HepG2 (cell line): ENCODE measurements at regions not wholly inside any gene's neighbourhood (a gene's known extent, or its start where the extent isn't known, plus 50 kb on each side); places are given as distances from the start of the nearest gene placed in this dataset.

Experiments
- ATAC-seq: fragments of 200-7000 bp; cut with Tn5 transposase; 3 replicates; pipeline ENCODE4 v1.9.1; 2020; ENCODE audit warnings: mild to moderate bottlenecking, moderate library complexity
- BruUV-seq: library from RNA; stranded (reverse); fragments of 400-500 nt; replicated peaks from 2 replicates; lab custom pipeline; 2021; lab: Mats Ljungman, UMichigan
- CTCF ChIA-PET: fragments of 300-600 bp; formaldehyde crosslinking; extraction: SDS; loops from one replicate; lab custom pipeline; 2021; ENCODE audit warnings: low total read pairs, inconsistent platforms, low intra/inter-chr PET ratio; lab: Yijun Ruan, JAX
- POLR2A ChIA-PET: fragments of 350-600 bp; sonication (Branson Sonifier 250); formaldehyde crosslinking; loops from one replicate; lab custom pipeline; 2020; ENCODE audit warnings: antibody characterized with exemption, inconsistent platforms; lab: Yijun Ruan, JAX
- DNase-seq: peaks from one replicate; pipeline ENCODE4 v3.0.0-alpha.2; 2015; ENCODE audit warnings: low spot score
- FAIRE-seq: peaks from 3 replicates; lab custom pipeline; 2011; peaks lifted over from hg19 to GRCh38; lab: Jason Lieb, UNC
- H2AFZ ChIP-seq: one replicate; pipeline ENCODE4 v1.6.1; 2011; ENCODE audit warnings: low read length, inconsistent platforms
- H3K27ac ChIP-seq: fragments of 300-600 bp; 3 replicates; pipeline ENCODE4 v1.8.0; 2011; ENCODE audit warnings: mixed run types, mild to moderate bottlenecking, mixed read lengths, low read length, inconsistent platforms; ENCODE audit not compliant: insufficient read depth; ENCODE audit errors: extremely low read length
- H3K27me3 ChIP-seq, 2 experiments: fragments of 200-600 bp in 1 of 2; 2 replicates in 1 of 2; 3 replicates in 1 of 2; pipeline versions ENCODE4 v1.6.0 to v1.8.0; 2011; ENCODE audit warnings: low read length in 2 of 2, mild to moderate bottlenecking in 2 of 2, moderate library complexity in 2 of 2, inconsistent platforms in 1 of 2; ENCODE audit not compliant: insufficient read depth in 2 of 2, control insufficient read depth in 1 of 2
- H3K36me3 ChIP-seq, 2 experiments: fragments of 200-600 bp in 1 of 2; replicated peaks in 1 of 2; 2 replicates in 1 of 2; 3 replicates in 1 of 2; pipeline versions ENCODE4 v1.5.1 to v1.8.0; 2011; ENCODE audit warnings: low read length in 2 of 2, inconsistent platforms in 1 of 2; ENCODE audit not compliant: insufficient read depth in 2 of 2, control insufficient read depth in 1 of 2
- H3K4me1 ChIP-seq: 2 replicates; pipeline ENCODE4 v1.5.1; 2012; ENCODE audit warnings: low read length, inconsistent platforms; ENCODE audit not compliant: insufficient read depth
- H3K4me2 ChIP-seq: 2 replicates; pipeline ENCODE4 v1.6.0; 2011; ENCODE audit warnings: low read depth, low read length, inconsistent platforms
- H3K4me3 ChIP-seq, 3 experiments: fragments of 200-600 bp in 1 of 3; sonication (generic), shearing (Covaris generic) in 1 of 3; replicated peaks in 1 of 3; 2 replicates each; pipeline ENCODE4 v1.5.1; 2011 to 2016; ENCODE audit warnings: low read length in 3 of 3, inconsistent platforms in 2 of 3, low read depth in 2 of 3, mild to moderate bottlenecking in 2 of 3, control low read depth in 1 of 3, mixed read lengths in 1 of 3; ENCODE audit not compliant: insufficient read depth in 1 of 3
- H3K79me2 ChIP-seq: one replicate; pipeline ENCODE4 v1.6.1; 2011; ENCODE audit warnings: low read length, inconsistent platforms; ENCODE audit not compliant: insufficient read depth
- H3K9ac ChIP-seq: 2 replicates; pipeline ENCODE4 v1.6.0; 2011; ENCODE audit warnings: mild to moderate bottlenecking, low read depth, low read length, inconsistent platforms; ENCODE audit not compliant: insufficient read depth
- H3K9me3 ChIP-seq: 2 replicates; pipeline ENCODE4 v1.5.1; 2012; ENCODE audit warnings: mild to moderate bottlenecking, low read length
- H4K20me1 ChIP-seq: 2 replicates; pipeline ENCODE4 v1.6.0; 2011; ENCODE audit warnings: inconsistent platforms, mild to moderate bottlenecking, low read length, moderate library complexity; ENCODE audit not compliant: insufficient read depth
- CREM ChIP-seq, 2 experiments: sonication (generic) in 1 of 2; formaldehyde crosslinking in 1 of 2; IDR thresholded peaks; 2 replicates each; pipeline versions ENCODE4 v1.4.0 to v1.6.1; 2016 to 2020; ENCODE audit warnings: antibody characterized with exemption in 1 of 2, mild to moderate bottlenecking in 1 of 2, missing genetic modification reagents in 1 of 2
- HIVEP1 ChIP-seq: sonication (generic); formaldehyde crosslinking; IDR thresholded peaks from 2 replicates; pipeline ENCODE4 v1.4.0; 2020; ENCODE audit warnings: mild to moderate bottlenecking, missing genetic modification reagents
- KDM5B ChIP-seq: sonication (generic); formaldehyde crosslinking; IDR thresholded peaks from 2 replicates; pipeline ENCODE4 v1.4.0; 2020; ENCODE audit warnings: missing genetic modification reagents, mild to moderate bottlenecking, borderline replicate concordance
- NFE2L1 ChIP-seq: sonication (generic); formaldehyde crosslinking; IDR thresholded peaks from 2 replicates; pipeline ENCODE4 v1.4.0; 2020; ENCODE audit warnings: missing genetic modification reagents, mild to moderate bottlenecking, borderline replicate concordance
- PCBP2 ChIP-seq: fragments of 200-400 bp; formaldehyde crosslinking; optimal IDR thresholded peaks from 2 replicates; pipeline ENCODE3; 2018; ENCODE audit warnings: low read length, low read depth; ENCODE audit not compliant: poor library complexity, severe bottlenecking
- TMF1 ChIP-seq: sonication (generic); formaldehyde crosslinking; IDR thresholded peaks from 2 replicates; pipeline ENCODE4 v1.8.1; 2022; ENCODE audit warnings: low read depth, missing genetic modification reagents
- YY1 ChIP-seq: IDR thresholded peaks from 2 replicates; pipeline ENCODE4 v1.6.1; 2011; ENCODE audit warnings: low read length, low read depth, moderate library complexity, mild to moderate bottlenecking; ENCODE audit not compliant: insufficient read depth, insufficient replicate concordance
- ZNF101 ChIP-seq: sonication (generic); formaldehyde crosslinking; IDR thresholded peaks from 2 replicates; pipeline ENCODE4 v1.4.0; 2020; ENCODE audit warnings: mild to moderate bottlenecking, low read depth, missing genetic modification reagents, borderline replicate concordance
- ZNF337 ChIP-seq: sonication (generic); formaldehyde crosslinking; IDR thresholded peaks from 2 replicates; pipeline ENCODE4 v1.5.1; 2020; ENCODE audit warnings: missing genetic modification reagents, low read depth, mild to moderate bottlenecking, borderline replicate concordance
- WGBS: methylation state at CpG from one replicate; pipeline ENCODE4 v1.1.6; 2017; ENCODE audit warnings: low lambda C conversion rate; 5-methylcytosine and 5-hydroxymethylcytosine counted together
- in situ Hi-C: cut with HindIII; loops from 2 replicates; pipeline ENCODE4 v1.10.0; 2017; ENCODE audit warnings: low pct_unique_long_range_greater_than_20kb; ENCODE audit not compliant: extremely low pct_ligation_motif_present
- intact Hi-C: fragments of 100-400 bp; cut with micrococcal nuclease; formaldehyde crosslinking; loops from one replicate; pipeline ENCODE4 v1.10.0; 2022; ENCODE audit not compliant: unreplicated experiment
- TF ChIP-seq, protein P1 (sequence below): sonication (generic); formaldehyde crosslinking; IDR thresholded peaks from 2 replicates; pipeline ENCODE4 v1.8.1; 2022; ENCODE audit warnings: mild to moderate bottlenecking, missing genetic modification reagents
- TF ChIP-seq, protein P2 (sequence below): sonication (generic); formaldehyde crosslinking; IDR thresholded peaks from 2 replicates; pipeline ENCODE4 v1.8.0; 2022; ENCODE audit warnings: mild to moderate bottlenecking, missing genetic modification reagents, moderate library complexity
- TF ChIP-seq, protein P3 (sequence below): sonication (generic); formaldehyde crosslinking; IDR thresholded peaks from 2 replicates; pipeline ENCODE4 v1.8.0; 2022; ENCODE audit warnings: missing genetic modification reagents, mild to moderate bottlenecking, inconsistent platforms, borderline replicate concordance
- TF ChIP-seq, protein P4 (sequence below): sonication (generic); formaldehyde crosslinking; IDR thresholded peaks from 2 replicates; pipeline ENCODE4 v1.4.0; 2020; ENCODE audit warnings: missing genetic modification reagents

DNA sequence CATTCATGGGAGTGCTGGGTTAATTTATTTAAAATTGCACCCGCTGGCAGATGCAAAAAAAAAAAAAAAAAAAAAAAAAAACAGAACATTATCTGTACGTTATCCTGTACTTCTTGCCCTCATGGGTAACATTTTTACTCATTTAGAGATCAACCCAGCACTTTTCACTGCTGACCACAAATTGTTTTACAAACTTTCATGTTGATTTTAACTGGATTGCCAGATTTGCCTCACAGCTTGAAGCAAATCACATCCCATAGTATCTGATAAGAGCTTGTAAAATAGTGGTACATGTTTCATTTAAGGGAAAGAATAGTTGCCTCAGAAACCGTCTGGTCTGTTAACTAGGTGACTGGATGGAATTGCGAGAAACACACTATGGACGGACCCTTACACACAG lies 640.8 kb downstream of the TRIML1 start:
- POLR2A ChIA-PET, result no interaction called here
- in situ Hi-C loops, result no loop called here

More for the DNA sequence above, 640.8 kb downstream of the TRIML1 start:
- no peaks in the 10 kb centered on the region for H4K20me1 ChIP-seq
- H3K9ac ChIP-seq, result no peak overlapping the region
- no peaks in the 10 kb centered on the region for H3K79me2 ChIP-seq
- H3K4me1 ChIP-seq, result no peaks in the 10 kb centered on the region
- no peaks in the 10 kb centered on the region for H3K36me3 ChIP-seq
- H2AFZ ChIP-seq, result no peak overlapping the region
- no peaks in the 10 kb centered on the region for H3K27me3 ChIP-seq
- intact Hi-C loops, result loop anchor here (5.0 kb wide), 1 partner anchor 422 kb away; no protein-coding TSS in a partner anchor
- no TSS peak for BruUV-seq
- H3K27ac ChIP-seq, result no peak overlapping the region
- TF ChIP-seq PCBP2, result no peak
- TF ChIP-seq, protein P1, sequence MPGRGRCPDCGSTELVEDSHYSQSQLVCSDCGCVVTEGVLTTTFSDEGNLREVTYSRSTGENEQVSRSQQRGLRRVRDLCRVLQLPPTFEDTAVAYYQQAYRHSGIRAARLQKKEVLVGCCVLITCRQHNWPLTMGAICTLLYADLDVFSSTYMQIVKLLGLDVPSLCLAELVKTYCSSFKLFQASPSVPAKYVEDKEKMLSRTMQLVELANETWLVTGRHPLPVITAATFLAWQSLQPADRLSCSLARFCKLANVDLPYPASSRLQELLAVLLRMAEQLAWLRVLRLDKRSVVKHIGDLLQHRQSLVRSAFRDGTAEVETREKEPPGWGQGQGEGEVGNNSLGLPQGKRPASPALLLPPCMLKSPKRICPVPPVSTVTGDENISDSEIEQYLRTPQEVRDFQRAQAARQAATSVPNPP (CRISPR knock-in tag), result no peak
- TF ChIP-seq, protein P2, sequence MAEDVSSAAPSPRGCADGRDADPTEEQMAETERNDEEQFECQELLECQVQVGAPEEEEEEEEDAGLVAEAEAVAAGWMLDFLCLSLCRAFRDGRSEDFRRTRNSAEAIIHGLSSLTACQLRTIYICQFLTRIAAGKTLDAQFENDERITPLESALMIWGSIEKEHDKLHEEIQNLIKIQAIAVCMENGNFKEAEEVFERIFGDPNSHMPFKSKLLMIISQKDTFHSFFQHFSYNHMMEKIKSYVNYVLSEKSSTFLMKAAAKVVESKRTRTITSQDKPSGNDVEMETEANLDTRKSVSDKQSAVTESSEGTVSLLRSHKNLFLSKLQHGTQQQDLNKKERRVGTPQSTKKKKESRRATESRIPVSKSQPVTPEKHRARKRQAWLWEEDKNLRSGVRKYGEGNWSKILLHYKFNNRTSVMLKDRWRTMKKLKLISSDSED (CRISPR knock-in tag), result no peak
- TF ChIP-seq, protein P3, sequence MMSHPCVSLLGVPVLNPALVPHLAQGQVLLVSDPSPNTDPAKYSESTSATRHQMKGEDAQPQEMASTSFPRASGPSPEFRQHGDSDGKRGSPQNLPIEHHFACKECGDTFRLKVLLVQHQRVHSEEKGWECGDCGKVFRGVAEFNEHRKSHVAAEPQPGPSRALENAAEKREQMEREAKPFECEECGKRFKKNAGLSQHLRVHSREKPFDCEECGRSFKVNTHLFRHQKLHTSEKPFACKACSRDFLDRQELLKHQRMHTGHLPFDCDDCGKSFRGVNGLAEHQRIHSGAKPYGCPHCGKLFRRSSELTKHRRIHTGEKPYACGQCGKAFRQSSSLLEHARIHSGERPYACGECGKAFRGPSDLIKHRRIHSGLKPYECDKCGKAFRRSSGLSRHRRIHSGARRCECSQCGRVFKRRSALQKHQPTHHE, result no peak
- no peak for TF ChIP-seq YY1
- no peak for TF ChIP-seq KDM5B (CRISPR knock-in tag)
- no peak for TF ChIP-seq CREM (IDR thresholded peaks at IDR 0.05)
- no peak for TF ChIP-seq CREM (CRISPR knock-in tag; IDR thresholded peaks at IDR 0.05)
- TF ChIP-seq NFE2L1 (CRISPR knock-in tag), result no peak
- TF ChIP-seq ZNF337, result no peak
- no peak for TF ChIP-seq HIVEP1
- TF ChIP-seq, protein P4, sequence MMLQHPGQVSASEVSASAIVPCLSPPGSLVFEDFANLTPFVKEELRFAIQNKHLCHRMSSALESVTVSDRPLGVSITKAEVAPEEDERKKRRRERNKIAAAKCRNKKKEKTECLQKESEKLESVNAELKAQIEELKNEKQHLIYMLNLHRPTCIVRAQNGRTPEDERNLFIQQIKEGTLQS (CRISPR knock-in tag), result no peak
- no peak for TF ChIP-seq ZNF101 (CRISPR knock-in tag)
- TF ChIP-seq TMF1, result no peak
- DNase-seq (no peak), ATAC-seq (no peak), FAIRE-seq (no peak)
- no peaks in the 10 kb centered on the region for H3K9me3 ChIP-seq
- H3K4me2 ChIP-seq, result no peak overlapping the region
- WGBS, result 0% methylated on average over 5 of the region's 5 CpGs
- H3K4me3 ChIP-seq, result no peak overlapping the region
- CTCF ChIA-PET, result no interaction called here
